ENCODE measurements at regions not wholly inside any gene's neighbourhood (a gene's known extent, or its start where the extent isn't known, plus 50 kb on each side); places are given as distances from the start of the nearest gene placed in this dataset.
A peak's percentile ranks its signal among the peaks of the same experiment; 100 is the strongest.

DNA sequence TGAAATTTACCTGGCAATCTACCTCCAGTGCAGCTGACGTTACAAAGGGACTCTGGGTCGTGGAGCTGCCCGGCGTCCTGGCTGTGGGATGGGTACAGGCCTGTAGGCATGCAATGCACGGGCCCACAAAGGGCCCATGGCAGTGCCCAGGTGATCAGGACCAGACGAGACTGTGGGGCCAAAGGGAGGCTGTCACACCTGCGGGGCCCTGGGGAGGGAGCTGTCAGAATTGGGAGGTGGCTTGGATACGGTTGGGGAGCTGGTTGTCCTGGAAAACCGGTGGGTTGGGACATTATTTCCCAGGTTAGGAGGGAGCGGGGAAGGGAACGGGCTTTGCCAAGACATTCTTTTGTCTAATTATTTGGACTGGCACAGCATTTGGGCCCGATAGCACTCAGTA lies 958.5 kb downstream of the BRD1 start:
- peaks cover 0 to 7% of the 10 kb centered on the region in 2 donors for H3K4me1 ChIP-seq (ENCODE audit: control insufficient read depth in 2 of 2, insufficient read depth in 1 of 2, low read depth in 1 of 2, low read length in 2 of 2)
- H3K14ac ChIP-seq (ENCODE audit: low read length), result no peak overlapping the region
- H3K23ac ChIP-seq (ENCODE audit: low read depth, low read length, poor library complexity), result no peak overlapping the region
- H3K27ac ChIP-seq (replicated peaks; ENCODE audit: low read length), result no peak overlapping the region
- H3K27me3 ChIP-seq (ENCODE audit: control insufficient read depth in 3 of 3, insufficient read depth in 3 of 3, low read depth in 1 of 3, low read length in 3 of 3), result peaks cover 0 to 8% (median 0%) of the 10 kb centered on the region in 3 experiments
- no peak overlapping the region for H4K8ac ChIP-seq (ENCODE audit: low read depth, low read length)
- no peak overlapping the region for H2BK5ac ChIP-seq (ENCODE audit: low read length)
- H2AK5ac ChIP-seq (ENCODE audit: low read depth, low read length), result no peak overlapping the region
- H3K9me3 ChIP-seq (replicated peaks in 1 of 2; ENCODE audit: control insufficient read depth in 2 of 2, insufficient read depth in 1 of 2, low read depth in 1 of 2, low read length in 2 of 2), result peaks cover 0 to 3% of the 10 kb centered on the region in 2 donors
- no peak overlapping the region for H2BK120ac ChIP-seq (ENCODE audit: low read depth, low read length)
- H3K4ac ChIP-seq (ENCODE audit: low read length), result no peak overlapping the region
- H3K18ac ChIP-seq (ENCODE audit: low read length), result no peak overlapping the region
- H2BK12ac ChIP-seq (ENCODE audit: low read length), result no peak overlapping the region
- no peak overlapping the region for H3K4me3 ChIP-seq (ENCODE audit: low read length in 2 of 2)
- no peak for DNase-seq (ENCODE audit: low spot score)
- H3K4me2 ChIP-seq (ENCODE audit: insufficient read depth, low read length, poor library complexity, severe bottlenecking), result no peak overlapping the region
- no peaks in the 10 kb centered on the region for H3K79me1 ChIP-seq (ENCODE audit: low read depth, low read length)
- no peak overlapping the region for H2BK15ac ChIP-seq (ENCODE audit: low read length)
- H3K36me3 ChIP-seq (replicated peaks in 1 of 2; ENCODE audit: control insufficient read depth in 2 of 2, insufficient read depth in 2 of 2, low read length in 2 of 2), result no peaks in the 10 kb centered on the region
- H2AFZ ChIP-seq (ENCODE audit: low read length), result no peak overlapping the region
- H3K9ac ChIP-seq (ENCODE audit: low read depth, low read length, poor library complexity), result no peak overlapping the region
- H4K91ac ChIP-seq (ENCODE audit: low read depth, low read length, poor library complexity), result no peak overlapping the region
- no CpG with 5 or more reads among the region's 12 CpGs for WGBS, 2 donors (ENCODE audit: extremely low coverage in 2 of 2, insufficient read length in 2 of 2, insufficient replicate concordance in 1 of 2)

DNA sequence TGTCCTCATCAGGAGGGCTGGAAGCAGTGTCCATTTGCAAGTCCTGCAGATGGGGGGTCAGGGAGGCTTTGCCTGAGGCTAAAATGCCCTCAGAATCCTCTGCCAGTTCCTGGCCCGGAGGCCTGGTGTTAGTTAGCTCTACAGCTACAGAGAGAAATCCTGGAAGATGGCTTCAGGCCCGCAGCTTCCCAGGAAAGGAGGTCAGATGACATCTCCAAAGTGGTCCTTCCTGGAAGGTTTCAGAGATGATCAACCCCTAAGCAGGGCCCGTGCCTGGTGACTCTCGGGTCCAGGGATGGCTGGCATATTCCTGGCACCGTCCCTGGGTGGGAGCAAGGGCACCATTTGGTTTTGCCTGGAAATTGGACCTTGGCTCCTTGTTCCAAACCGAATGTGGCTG lies 959.1 kb downstream of the BRD1 start:
- Histone ChIP-seq H3K36me3 (replicated peaks in 1 of 2; ENCODE audit: control insufficient read depth in 2 of 2, insufficient read depth in 2 of 2, low read length in 2 of 2) (no peaks in the 10 kb centered on the region), H3K14ac (ENCODE audit: low read length) (no peak overlapping the region), H3K9ac (ENCODE audit: low read depth, low read length, poor library complexity) (no peak overlapping the region), H4K8ac (ENCODE audit: low read depth, low read length) (no peak overlapping the region), H4K91ac (ENCODE audit: low read depth, low read length, poor library complexity) (no peak overlapping the region), H2BK12ac (ENCODE audit: low read length) (no peak overlapping the region), H2BK5ac (ENCODE audit: low read length) (no peak overlapping the region), H3K4me2 (ENCODE audit: insufficient read depth, low read length, poor library complexity, severe bottlenecking) (no peak overlapping the region), H2AK5ac (ENCODE audit: low read depth, low read length) (no peak overlapping the region), H3K4me3 (ENCODE audit: low read length in 2 of 2) (no peak overlapping the region), H2BK15ac (ENCODE audit: low read length) (no peak overlapping the region), H3K18ac (ENCODE audit: low read length) (no peak overlapping the region), H3K4me1 (ENCODE audit: control insufficient read depth in 2 of 2, insufficient read depth in 1 of 2, low read depth in 1 of 2, low read length in 2 of 2) (peaks cover 0 to 7% of the 10 kb centered on the region in 2 donors), H3K23ac (ENCODE audit: low read depth, low read length, poor library complexity) (no peak overlapping the region), H3K27me3 (ENCODE audit: control insufficient read depth in 3 of 3, insufficient read depth in 3 of 3, low read depth in 1 of 3, low read length in 3 of 3) (peaks cover 0 to 8% (median 0%) of the 10 kb centered on the region in 3 experiments), H3K4ac (ENCODE audit: low read length) (no peak overlapping the region), H2AFZ (ENCODE audit: low read length) (no peak overlapping the region), H3K79me1 (ENCODE audit: low read depth, low read length) (no peaks in the 10 kb centered on the region), H2BK120ac (ENCODE audit: low read depth, low read length) (no peak overlapping the region), H3K27ac (replicated peaks; ENCODE audit: low read length) (no peak overlapping the region), H3K9me3 (replicated peaks in 1 of 2; ENCODE audit: control insufficient read depth in 2 of 2, insufficient read depth in 1 of 2, low read depth in 1 of 2, low read length in 2 of 2) (peaks cover 0 to 3% of the 10 kb centered on the region in 2 donors)
- no peak for DNase-seq (ENCODE audit: low spot score)
- WGBS, 2 donors (ENCODE audit: extremely low coverage in 2 of 2, insufficient read length in 2 of 2, insufficient replicate concordance in 1 of 2), result no CpG with 5 or more reads among the region's 6 CpGs

DNA sequence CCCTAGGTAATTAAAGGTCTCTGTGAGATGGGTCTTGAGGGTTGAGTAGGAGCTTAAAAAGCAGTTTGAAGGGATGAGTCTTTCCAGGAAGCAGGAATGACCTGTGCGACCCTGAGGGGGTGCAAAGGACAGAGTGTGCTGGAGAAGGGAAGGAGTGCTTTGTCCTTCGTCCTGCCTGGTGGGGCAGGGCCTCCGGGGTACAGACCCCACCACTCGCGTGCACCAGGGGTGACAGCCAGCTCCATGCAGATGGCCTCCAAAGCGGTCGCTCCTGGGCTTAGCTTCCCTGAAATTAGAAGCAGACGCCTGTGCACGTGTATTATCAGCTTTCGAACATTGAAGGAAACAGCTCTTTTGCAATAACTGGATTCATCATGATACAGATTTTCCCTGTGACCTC lies 959.8 kb downstream of the BRD1 start:
- no peak overlapping the region for H4K91ac ChIP-seq (ENCODE audit: low read depth, low read length, poor library complexity)
- H3K9ac ChIP-seq (ENCODE audit: low read depth, low read length, poor library complexity), result no peak overlapping the region
- H3K23ac ChIP-seq (ENCODE audit: low read depth, low read length, poor library complexity), result no peak overlapping the region
- H3K14ac ChIP-seq (ENCODE audit: low read length), result no peak overlapping the region
- no CpG with 5 or more reads among the region's 10 CpGs for WGBS, 2 donors (ENCODE audit: extremely low coverage in 2 of 2, insufficient read length in 2 of 2, insufficient replicate concordance in 1 of 2)
- no peak overlapping the region for H2BK12ac ChIP-seq (ENCODE audit: low read length)
- H3K9me3 ChIP-seq (replicated peaks in 1 of 2; ENCODE audit: control insufficient read depth in 2 of 2, insufficient read depth in 1 of 2, low read depth in 1 of 2, low read length in 2 of 2), result peaks cover 0 to 3% of the 10 kb centered on the region in 2 donors
- no peak for DNase-seq (ENCODE audit: low spot score)
- no peak overlapping the region for H3K4ac ChIP-seq (ENCODE audit: low read length)
- H3K18ac ChIP-seq (ENCODE audit: low read length), result no peak overlapping the region
- H3K4me2 ChIP-seq (ENCODE audit: insufficient read depth, low read length, poor library complexity, severe bottlenecking), result no peak overlapping the region
- no peak overlapping the region for H2BK15ac ChIP-seq (ENCODE audit: low read length)
- peaks cover 0 to 8% (median 0%) of the 10 kb centered on the region in 3 experiments for H3K27me3 ChIP-seq (ENCODE audit: control insufficient read depth in 3 of 3, insufficient read depth in 3 of 3, low read depth in 1 of 3, low read length in 3 of 3)
- no peaks in the 10 kb centered on the region for H3K36me3 ChIP-seq (replicated peaks in 1 of 2; ENCODE audit: control insufficient read depth in 2 of 2, insufficient read depth in 2 of 2, low read length in 2 of 2)
- H3K27ac ChIP-seq (replicated peaks; ENCODE audit: low read length), result no peak overlapping the region
- H2BK120ac ChIP-seq (ENCODE audit: low read depth, low read length), result no peak overlapping the region
- H4K8ac ChIP-seq (ENCODE audit: low read depth, low read length), result no peak overlapping the region
- H3K79me1 ChIP-seq (ENCODE audit: low read depth, low read length), result no peaks in the 10 kb centered on the region
- H2AK5ac ChIP-seq (ENCODE audit: low read depth, low read length), result no peak overlapping the region
- H2AFZ ChIP-seq (ENCODE audit: low read length), result no peak overlapping the region
- H3K4me3 ChIP-seq (ENCODE audit: low read length in 2 of 2), result no peak overlapping the region
- H2BK5ac ChIP-seq (ENCODE audit: low read length), result no peak overlapping the region
- peaks cover 0 to 7% of the 10 kb centered on the region in 2 donors for H3K4me1 ChIP-seq (ENCODE audit: control insufficient read depth in 2 of 2, insufficient read depth in 1 of 2, low read depth in 1 of 2, low read length in 2 of 2)

DNA sequence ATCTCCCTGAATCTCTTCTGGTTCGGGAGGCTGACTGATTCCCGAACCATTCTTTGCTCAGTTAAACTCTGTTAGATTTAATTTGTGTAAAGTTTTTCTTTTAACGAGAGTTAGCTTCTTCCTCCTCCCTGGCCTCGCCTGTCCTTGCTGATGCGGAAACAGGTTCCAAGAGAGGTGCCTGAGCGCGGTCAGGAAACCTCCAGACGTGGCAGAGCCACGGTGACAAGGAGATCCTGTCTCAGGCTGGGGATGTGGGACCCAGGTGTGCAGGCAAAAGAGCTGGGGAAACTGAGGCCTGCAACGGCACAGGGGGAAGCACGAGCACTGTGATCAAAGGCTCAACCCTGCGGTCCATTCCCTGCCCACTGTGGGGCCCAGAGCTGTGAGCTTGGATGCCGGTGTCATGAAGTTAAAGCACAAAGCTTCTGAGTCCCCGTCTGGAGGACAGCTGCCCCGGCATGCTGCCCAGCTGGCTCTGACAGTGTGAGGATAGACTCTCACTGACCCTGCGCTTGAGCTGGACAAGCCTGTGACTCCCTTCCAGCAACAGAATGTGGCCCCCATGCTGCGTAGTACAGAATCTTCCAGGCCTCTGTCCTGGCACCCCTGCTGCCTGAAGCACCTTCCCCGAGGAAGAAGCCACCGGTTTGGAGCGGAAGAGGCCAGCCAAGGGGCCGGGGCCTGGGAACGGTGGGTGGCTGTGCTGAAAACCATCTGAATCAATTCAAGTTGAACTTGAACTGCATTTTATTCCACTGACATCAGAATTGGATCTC lies 960.6 kb downstream of the BRD1 start:
- Histone ChIP-seq H2BK12ac (ENCODE audit: low read length) (no peak overlapping the region), H3K4me3 (ENCODE audit: low read length in 2 of 2) (no peak overlapping the region), H3K36me3 (replicated peaks in 1 of 2; ENCODE audit: control insufficient read depth in 2 of 2, insufficient read depth in 2 of 2, low read length in 2 of 2) (no peaks in the 10 kb centered on the region), H2AFZ (ENCODE audit: low read length) (no peak overlapping the region), H3K23ac (ENCODE audit: low read depth, low read length, poor library complexity) (no peak overlapping the region), H3K9ac (ENCODE audit: low read depth, low read length, poor library complexity) (no peak overlapping the region), H3K4me2 (ENCODE audit: insufficient read depth, low read length, poor library complexity, severe bottlenecking) (no peak overlapping the region), H3K9me3 (replicated peaks in 1 of 2; ENCODE audit: control insufficient read depth in 2 of 2, insufficient read depth in 1 of 2, low read depth in 1 of 2, low read length in 2 of 2) (peaks cover 0 to 3% of the 10 kb centered on the region in 2 donors), H3K27me3 (ENCODE audit: control insufficient read depth in 3 of 3, insufficient read depth in 3 of 3, low read depth in 1 of 3, low read length in 3 of 3) (peaks cover 0 to 8% (median 0%) of the 10 kb centered on the region in 3 experiments), H4K8ac (ENCODE audit: low read depth, low read length) (no peak overlapping the region), H3K79me1 (ENCODE audit: low read depth, low read length) (no peaks in the 10 kb centered on the region), H2BK5ac (ENCODE audit: low read length) (no peak overlapping the region), H3K14ac (ENCODE audit: low read length) (no peak overlapping the region), H2BK120ac (ENCODE audit: low read depth, low read length) (no peak overlapping the region), H3K27ac (replicated peaks; ENCODE audit: low read length) (no peak overlapping the region), H2AK5ac (ENCODE audit: low read depth, low read length) (peak overlapping the region; percentile 16), H3K4ac (ENCODE audit: low read length) (no peak overlapping the region), H3K18ac (ENCODE audit: low read length) (peak overlapping the region; percentile 62), H4K91ac (ENCODE audit: low read depth, low read length, poor library complexity) (no peak overlapping the region), H2BK15ac (ENCODE audit: low read length) (no peak overlapping the region), H3K4me1 (ENCODE audit: control insufficient read depth in 2 of 2, insufficient read depth in 1 of 2, low read depth in 1 of 2, low read length in 2 of 2) (peaks cover 0 to 7% of the 10 kb centered on the region in 2 donors)
- DNase-seq (ENCODE audit: low spot score), result no peak
- WGBS, 2 donors (ENCODE audit: extremely low coverage in 2 of 2, insufficient read length in 2 of 2, insufficient replicate concordance in 1 of 2), result no CpG with 5 or more reads among the region's 22 CpGs
